Left ventricle myocardium superior (tissue), 1 donor: ENCODE measurements at regions not wholly inside any gene's neighbourhood (a gene's known extent, or its start where the extent isn't known, plus 50 kb on each side); places are given as distances from the start of the nearest gene placed in this dataset.

Experiments
- ATAC-seq: fragments of 200-7000 bp; cut with Tn5 transposase; one replicate; pipeline ENCODE4 v1.9.1; 2020; ENCODE audit warnings: mild to moderate bottlenecking, moderate library complexity
- DNase-seq: peaks from one replicate; pipeline ENCODE4 v3.0.0-alpha.2; 2020
- intact Hi-C: fragments of 100-400 bp; cut with micrococcal nuclease; formaldehyde crosslinking; loops from one replicate; pipeline ENCODE4 v1.11.0; 2022
- donor health status: DM: no; HTN: yes; CAD: no; lungs with severe emphysema.

- intact Hi-C loops, result no loop called here
- ATAC-seq (no peak), DNase-seq (no peak)
Observed at GRCh38 chr1:234969011-234969441, 159.6 kb downstream of the TOMM20 start.

- DNase-seq, result no peak
- ATAC-seq, result no peak
- intact Hi-C loops, result no loop called here
Observed at GRCh38 chr1:234968451-234968850, 160.2 kb downstream of the TOMM20 start.

GRCh38 chr1:234967121-234967520 is 161.5 kb downstream of the TOMM20 start:
- ATAC-seq (no peak), DNase-seq (no peak)
- intact Hi-C loops, result no loop called here

GRCh38 chr1:234965111-234965510 is 163.5 kb downstream of the TOMM20 start:
- intact Hi-C loops, result no loop called here
- no peak for ATAC-seq

GRCh38 chr1:234963904-234964702 is 164.5 kb downstream of the TOMM20 start:
- ATAC-seq (peak; percentile 65), DNase-seq (peak; percentile 79)
- intact Hi-C loops, result no loop called here

More at GRCh38 chr1:234965111-234965510, 163.5 kb downstream of the TOMM20 start:
- DNase-seq, result no peak

GRCh38 chr1:234963180-234963903 is 165.3 kb downstream of the TOMM20 start:
- intact Hi-C loops, result no loop called here
- DNase-seq, result peak; percentile 86
- peak; percentile 60 for ATAC-seq

- intact Hi-C loops, result no loop called here
- DNase-seq, result no peak
- peak; percentile 48 for ATAC-seq
Observed at GRCh38 chr1:234962340-234962989, 166.2 kb downstream of the TOMM20 start.

GRCh38 chr1:234961456-234962339 is 166.9 kb downstream of the TOMM20 start:
- ATAC-seq (peak; percentile 55), DNase-seq (no peak)

GRCh38 chr1:234960722-234961455 is 167.7 kb downstream of the TOMM20 start:
- ATAC-seq, result peak; percentile 36
- no peak for DNase-seq
- intact Hi-C loops, result no loop called here

More at GRCh38 chr1:234961456-234962339, 166.9 kb downstream of the TOMM20 start:
- intact Hi-C loops, result no loop called here

GRCh38 chr1:234958706-234959657 is 169.7 kb downstream of the TOMM20 start:
- DNase-seq (no peak), ATAC-seq (no peak)
- intact Hi-C loops, result no loop called here

- ATAC-seq (no peak), DNase-seq (no peak)
- intact Hi-C loops, result no loop called here
Observed at GRCh38 chr1:234958066-234958705, 170.5 kb downstream of the TOMM20 start.

GRCh38 chr1:234957330-234958065 is 171.1 kb downstream of the TOMM20 start:
- intact Hi-C loops, result no loop called here
- no peak for ATAC-seq
- no peak for DNase-seq

- DNase-seq, result no peak
- ATAC-seq, result no peak
- intact Hi-C loops, result no loop called here
Observed at GRCh38 chr1:234956821-234957329, 171.8 kb downstream of the TOMM20 start.

- intact Hi-C loops, result no loop called here
- peak; percentile 92 for ATAC-seq
- DNase-seq, result peak; percentile 82
Observed at GRCh38 chr1:234955107-234955731, 173.4 kb downstream of the TOMM20 start.

- ATAC-seq, result no peak
- intact Hi-C loops, result no loop called here
Observed at GRCh38 chr1:234954613-234955012, 174.0 kb downstream of the TOMM20 start.

More at GRCh38 chr1:234954613-234955012, 174.0 kb downstream of the TOMM20 start:
- DNase-seq, result no peak
